HG03280 (cell line): ENCODE measurements at regions not wholly inside any gene's neighbourhood (a gene's known extent, or its start where the extent isn't known, plus 50 kb on each side); places are given as distances from the start of the nearest gene placed in this dataset.

Experiments
- ATAC-seq: cut with Tn5 transposase; IDR thresholded peaks from one replicate; pipeline ENCODE4 v1.9.1; 2021; ENCODE audit warnings: mild to moderate bottlenecking, moderate library complexity; ENCODE audit not compliant: unreplicated experiment

- no peak for ATAC-seq
These were observed 358.8 kb upstream of the JAG1 start for GRCh38 chr20:11032611-11033010.

GRCh38 chr20:11034025-11034424, 360.2 kb upstream of the JAG1 start:
- no peak for ATAC-seq

DNA sequence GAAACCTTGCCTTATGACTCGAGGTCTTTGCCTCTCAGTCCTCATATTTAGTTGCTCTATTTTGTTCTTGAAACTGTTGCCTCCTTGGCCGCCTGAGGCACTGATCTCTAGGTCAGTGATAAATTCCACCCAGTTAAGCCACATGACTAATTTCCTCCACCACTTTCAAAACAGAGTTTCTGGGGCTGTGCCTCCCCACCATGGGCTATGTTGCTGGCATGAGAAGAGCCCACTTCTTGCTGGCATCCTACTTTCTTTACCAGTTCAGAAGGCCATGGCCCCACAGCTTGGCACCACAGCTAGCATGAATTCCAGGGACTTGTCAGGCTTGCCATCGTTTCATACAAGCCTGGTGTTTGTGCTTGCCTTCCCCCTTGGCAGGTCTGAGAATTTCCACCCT, 361.4 kb upstream of the JAG1 start:
- no peak for ATAC-seq

DNA sequence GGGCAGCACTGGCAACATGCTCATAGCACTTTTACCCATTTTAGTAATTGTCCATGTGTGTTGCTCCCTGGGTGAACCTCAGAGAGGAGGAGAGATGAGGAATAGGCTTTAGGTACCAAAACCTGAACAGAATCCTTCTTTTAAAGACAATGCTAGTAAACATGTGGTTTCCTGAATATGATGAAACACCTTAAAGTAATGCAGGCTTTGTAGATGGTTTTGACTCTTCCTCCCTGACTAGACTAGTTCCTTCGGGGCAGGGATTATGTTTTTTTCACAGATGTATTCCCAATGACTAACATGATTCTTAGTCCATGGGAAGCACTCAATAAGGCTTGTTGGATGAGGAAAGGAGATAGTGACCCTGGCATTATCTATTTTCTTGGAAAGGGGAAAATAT, 367.6 kb upstream of the JAG1 start:
- no peak for ATAC-seq

- ATAC-seq = no peak
These were observed 369.2 kb upstream of the JAG1 start for GRCh38 chr20:11043001-11043400.

- no peak for ATAC-seq
These were observed 370.8 kb upstream of the JAG1 start for GRCh38 chr20:11044561-11044960.

GRCh38 chr20:11045412-11046175, 371.8 kb upstream of the JAG1 start:
- ATAC-seq = no peak

GRCh38 chr20:11047559-11047958, 373.8 kb upstream of the JAG1 start:
- no peak for ATAC-seq

- no peak for ATAC-seq
These were observed 374.9 kb upstream of the JAG1 start for GRCh38 chr20:11048739-11049138.

DNA sequence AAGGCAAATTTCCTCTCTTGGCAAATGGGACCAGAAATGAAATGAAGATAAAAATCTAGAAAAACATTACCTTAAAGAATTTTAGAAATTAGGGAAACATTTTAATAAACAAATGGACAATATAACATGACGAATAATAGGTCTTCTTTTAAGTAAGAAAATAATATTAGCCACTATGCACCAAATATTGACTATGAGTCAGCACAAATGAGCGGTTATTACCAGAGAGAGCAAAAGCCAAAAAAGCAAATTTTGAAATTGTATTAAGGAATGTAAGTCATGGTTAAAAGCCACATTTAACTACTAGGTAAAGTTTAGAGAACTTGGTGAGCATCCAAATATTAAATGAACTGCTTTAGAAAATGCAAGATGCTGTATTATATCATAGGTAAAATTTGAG, 376.6 kb upstream of the JAG1 start:
- ATAC-seq = no peak

GRCh38 chr20:11051136-11051535, 377.3 kb upstream of the JAG1 start:
- no peak for ATAC-seq

DNA sequence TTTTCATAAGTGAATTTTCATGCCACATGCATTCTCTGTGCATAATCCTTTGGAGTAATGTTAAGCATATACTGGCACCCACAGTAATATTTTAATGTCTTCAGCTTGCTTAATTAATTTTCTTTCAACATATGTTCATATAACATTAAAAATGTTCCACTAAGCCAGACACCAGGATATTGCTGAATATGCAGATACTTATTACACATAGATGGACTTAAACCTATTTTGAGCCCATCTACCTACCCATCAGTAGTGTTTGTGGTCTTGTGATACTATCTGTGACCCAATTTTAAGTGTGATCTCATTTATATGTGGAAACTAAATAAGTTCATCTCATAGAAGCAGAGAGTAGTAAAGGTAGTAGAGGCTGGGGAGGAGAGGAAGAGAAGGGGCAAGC, 379.5 kb upstream of the JAG1 start:
- no peak for ATAC-seq

DNA sequence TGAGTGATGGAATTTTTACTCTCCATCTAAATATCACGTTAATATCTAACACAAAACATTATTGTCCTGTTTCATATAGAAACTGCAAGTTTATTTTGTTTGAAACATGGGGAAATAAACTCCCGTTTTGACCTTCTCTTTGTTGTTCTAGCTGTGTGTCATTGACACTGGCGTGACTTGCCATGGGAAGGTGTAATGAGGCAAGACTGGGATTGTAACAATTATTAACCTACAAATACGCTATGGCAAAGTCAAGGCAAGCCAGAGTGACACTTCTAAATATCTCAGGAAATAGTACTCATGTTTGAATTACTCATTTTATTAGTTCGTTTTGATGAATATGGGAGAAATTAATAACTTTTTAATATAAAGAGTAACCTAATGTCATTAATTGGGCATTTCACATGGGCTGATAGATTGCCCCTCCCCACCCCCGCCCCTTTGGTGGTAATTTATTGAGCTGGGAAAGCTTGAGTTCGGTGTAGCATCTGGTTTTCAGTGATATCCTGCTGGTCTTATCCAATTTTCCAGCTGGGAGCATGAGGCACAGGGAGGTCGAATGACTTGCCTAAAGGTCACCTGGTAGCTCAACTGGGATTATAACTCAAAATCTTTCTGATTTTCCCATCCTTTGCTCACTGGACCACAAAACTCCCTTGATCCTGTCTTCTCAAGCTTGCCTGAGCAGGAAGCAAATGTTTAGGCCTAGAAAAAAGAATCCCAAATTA, 380.6 kb upstream of the JAG1 start:
- no peak for ATAC-seq

DNA sequence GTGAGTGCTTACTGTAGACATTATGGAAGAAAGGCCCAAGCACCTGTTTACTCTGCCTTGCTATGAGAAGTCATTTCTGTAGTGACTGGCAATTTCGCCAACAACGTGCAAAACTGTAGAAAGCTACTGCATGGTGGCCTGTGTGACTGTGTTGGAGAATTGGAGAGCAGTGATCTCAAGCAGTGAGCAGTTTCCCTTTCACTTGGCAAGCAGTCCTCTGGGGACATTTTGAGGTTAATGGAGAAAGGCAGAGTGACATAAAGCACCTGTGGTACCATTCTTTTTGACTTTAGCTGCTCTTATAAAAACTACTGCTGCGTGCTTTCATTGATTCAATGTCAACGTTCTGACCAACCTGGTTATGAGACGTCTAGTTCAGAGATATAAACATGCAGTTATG, 382.6 kb upstream of the JAG1 start:
- no peak for ATAC-seq

DNA sequence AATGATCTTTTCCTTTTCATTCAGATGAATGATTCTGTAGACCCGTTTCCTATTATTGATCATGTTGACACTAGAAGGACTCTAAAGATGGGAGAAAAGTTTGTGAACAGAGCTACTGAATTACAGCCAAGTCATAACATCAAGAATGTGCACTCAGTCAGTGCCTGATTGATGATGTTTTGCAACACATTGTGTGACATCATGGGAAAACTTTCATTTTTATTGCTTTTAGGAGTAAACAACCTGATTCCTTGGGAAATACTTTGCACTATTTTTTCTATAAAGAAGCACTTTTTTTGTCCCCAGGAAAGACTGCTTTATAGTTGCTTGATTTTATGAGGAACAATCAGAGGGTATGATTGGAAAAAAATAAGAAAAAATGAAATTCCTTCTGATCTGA, 383.8 kb upstream of the JAG1 start:
- ATAC-seq = no peak

DNA sequence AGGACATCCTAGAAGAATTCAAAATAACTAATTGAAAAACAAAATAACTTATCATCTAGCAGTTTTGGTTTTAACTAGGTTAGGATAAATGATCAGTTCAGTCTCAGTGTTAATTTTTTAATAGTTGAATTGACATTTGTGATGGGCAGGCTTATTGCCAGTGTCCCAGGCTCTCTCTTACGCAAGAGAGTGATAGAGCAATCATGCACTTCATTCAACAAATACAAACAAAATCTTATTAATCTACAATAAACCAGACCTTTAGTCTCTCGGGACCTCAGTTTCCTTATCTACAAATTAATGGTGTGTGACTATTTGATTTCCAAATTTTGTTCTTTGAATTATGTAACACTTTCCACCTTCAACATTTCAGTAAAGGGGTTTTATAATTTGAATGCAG, 385.9 kb upstream of the JAG1 start:
- ATAC-seq = no peak

DNA sequence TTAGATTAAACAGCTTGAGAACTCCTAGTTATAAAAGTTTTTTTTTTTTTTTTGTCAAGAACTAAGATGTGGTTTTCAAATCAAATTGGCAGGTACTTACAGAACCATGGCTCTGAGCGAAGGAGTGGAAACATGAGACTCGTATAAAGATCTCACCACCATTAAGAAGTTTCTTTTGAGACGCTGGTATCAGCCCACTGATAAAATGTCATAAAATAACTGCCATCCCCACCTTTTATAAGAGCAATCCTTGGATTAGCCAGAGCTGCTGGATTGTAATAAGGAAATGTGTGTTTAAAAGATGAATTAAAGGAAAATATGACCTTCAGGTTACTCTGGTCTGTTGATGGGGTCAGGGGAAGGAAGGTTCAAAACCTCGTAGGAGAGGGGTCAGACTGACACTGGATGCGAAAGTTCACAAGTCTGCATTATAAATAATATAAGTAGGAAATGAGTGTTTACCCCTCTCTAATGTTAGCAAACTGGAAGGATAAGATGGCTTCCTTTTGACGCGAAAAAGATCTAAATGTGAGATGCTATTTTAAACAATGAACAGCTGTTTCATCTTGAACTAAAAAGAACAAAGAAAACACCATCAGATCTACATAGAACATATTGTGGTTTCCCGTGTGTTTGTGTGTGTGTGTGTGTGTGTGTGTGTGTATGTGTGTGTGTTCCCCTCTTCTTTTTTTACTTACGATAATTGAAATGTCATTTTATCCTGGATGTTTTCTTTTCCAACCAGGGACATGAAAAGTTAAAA, 386.8 kb upstream of the JAG1 start:
- ATAC-seq = no peak

DNA sequence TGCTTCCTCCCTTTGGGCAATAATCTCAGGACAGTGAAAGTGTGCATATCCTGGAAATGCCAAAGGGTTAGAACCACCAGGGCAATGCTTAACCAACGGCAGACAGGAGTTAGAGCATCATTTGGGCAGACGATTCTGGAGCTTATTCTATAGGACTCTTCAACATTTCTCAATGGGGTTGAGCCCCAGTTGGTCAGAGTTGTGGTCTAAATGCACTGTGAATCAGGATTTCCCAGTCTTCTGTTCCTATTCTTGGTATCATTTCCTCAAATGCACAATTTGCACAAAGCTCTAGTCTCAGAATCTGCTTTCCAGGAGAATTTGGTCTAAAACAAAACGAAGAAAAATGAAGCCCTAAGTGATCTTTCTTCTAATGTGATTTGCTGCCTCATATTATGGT, 389.6 kb upstream of the JAG1 start:
- ATAC-seq = no peak

DNA sequence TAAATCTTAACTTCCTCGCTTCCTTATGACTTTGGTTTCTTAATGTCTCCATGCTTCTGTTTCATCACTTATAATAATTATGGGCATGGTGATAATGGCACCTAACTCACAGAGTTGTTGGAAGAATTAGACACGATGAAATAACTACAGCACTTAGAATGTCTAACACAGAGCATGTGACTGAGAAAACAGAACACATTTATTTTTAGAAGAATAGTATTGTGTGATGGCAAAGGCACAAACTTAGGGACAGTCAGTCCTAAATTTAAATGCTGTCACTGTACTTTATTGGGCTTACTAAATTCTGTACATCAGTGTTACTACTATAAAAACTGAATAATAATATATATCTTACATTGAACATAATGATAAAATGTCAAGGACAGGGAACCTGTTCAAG, 391.1 kb upstream of the JAG1 start:
- no peak for ATAC-seq

DNA sequence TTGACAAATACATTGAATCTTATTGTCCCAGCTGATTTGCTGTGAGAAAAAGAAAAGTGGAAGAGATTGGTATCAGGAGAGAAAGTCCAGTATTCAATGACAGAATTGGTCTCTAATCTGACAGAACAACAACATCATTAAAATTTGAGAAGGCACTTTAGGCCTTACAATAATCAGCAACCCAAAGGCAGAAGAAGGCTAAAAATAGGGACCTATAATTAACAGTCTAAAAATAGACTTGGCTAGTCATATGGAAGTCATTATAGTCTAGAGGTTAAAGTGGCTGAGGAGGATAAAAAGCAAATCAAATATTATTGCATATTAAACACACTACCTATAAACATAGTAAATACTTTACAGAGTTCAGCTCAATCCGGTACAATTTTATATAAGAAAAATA, 393.6 kb upstream of the JAG1 start:
- no peak for ATAC-seq

DNA sequence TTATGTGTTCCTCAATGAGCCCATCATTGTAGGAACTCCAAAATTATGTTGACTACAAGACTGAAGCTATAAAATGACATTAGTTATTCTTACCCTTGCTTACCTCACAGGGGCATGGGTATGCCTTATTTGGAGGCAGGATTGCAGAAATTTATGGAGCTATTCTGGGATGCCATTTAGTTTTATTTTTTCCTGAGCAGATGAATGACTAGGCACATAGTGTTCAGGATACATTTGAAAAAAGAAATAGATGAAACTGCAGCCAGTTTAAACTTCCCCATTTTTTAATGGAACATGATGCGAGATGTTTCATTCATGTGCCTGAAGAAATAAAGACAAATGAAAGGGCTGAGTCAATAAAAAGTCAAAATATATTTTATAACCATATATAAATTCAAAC, 399.2 kb upstream of the JAG1 start:
- no peak for ATAC-seq
